HepG2 (cell line): ENCODE measurements at regions not wholly inside any gene's neighbourhood (a gene's known extent, or its start where the extent isn't known, plus 50 kb on each side); places are given as distances from the start of the nearest gene placed in this dataset.

Experiments used
- ATAC-seq: fragments of 200-7000 bp; cut with Tn5 transposase; 3 replicates; pipeline ENCODE4 v1.9.1; 2020; ENCODE audit warnings: mild to moderate bottlenecking, moderate library complexity
- BruUV-seq: library from RNA; stranded (reverse); fragments of 400-500 nt; replicated peaks from 2 replicates; lab custom pipeline; 2021; lab: Mats Ljungman, UMichigan
- CTCF ChIA-PET: fragments of 300-600 bp; formaldehyde crosslinking; extraction: SDS; loops from one replicate; lab custom pipeline; 2021; ENCODE audit warnings: low total read pairs, inconsistent platforms, low intra/inter-chr PET ratio; lab: Yijun Ruan, JAX
- POLR2A ChIA-PET: fragments of 350-600 bp; sonication (Branson Sonifier 250); formaldehyde crosslinking; loops from one replicate; lab custom pipeline; 2020; ENCODE audit warnings: antibody characterized with exemption, inconsistent platforms; lab: Yijun Ruan, JAX
- DNase-seq: peaks from one replicate; pipeline ENCODE4 v3.0.0-alpha.2; 2015; ENCODE audit warnings: low spot score
- FAIRE-seq: peaks from 3 replicates; lab custom pipeline; 2011; peaks lifted over from hg19 to GRCh38; lab: Jason Lieb, UNC
- H2AFZ ChIP-seq: one replicate; pipeline ENCODE4 v1.6.1; 2011; ENCODE audit warnings: low read length, inconsistent platforms
- H3K27ac ChIP-seq: fragments of 300-600 bp; 3 replicates; pipeline ENCODE4 v1.8.0; 2011; ENCODE audit warnings: mixed run types, mild to moderate bottlenecking, mixed read lengths, low read length, inconsistent platforms; ENCODE audit not compliant: insufficient read depth; ENCODE audit errors: extremely low read length
- H3K27me3 ChIP-seq, 2 experiments: fragments of 200-600 bp in 1 of 2; 2 replicates in 1 of 2; 3 replicates in 1 of 2; pipeline versions ENCODE4 v1.6.0 to v1.8.0; 2011; ENCODE audit warnings: low read length in 2 of 2, mild to moderate bottlenecking in 2 of 2, moderate library complexity in 2 of 2, inconsistent platforms in 1 of 2; ENCODE audit not compliant: insufficient read depth in 2 of 2, control insufficient read depth in 1 of 2
- H3K36me3 ChIP-seq, 2 experiments: fragments of 200-600 bp in 1 of 2; replicated peaks in 1 of 2; 2 replicates in 1 of 2; 3 replicates in 1 of 2; pipeline versions ENCODE4 v1.5.1 to v1.8.0; 2011; ENCODE audit warnings: low read length in 2 of 2, inconsistent platforms in 1 of 2; ENCODE audit not compliant: insufficient read depth in 2 of 2, control insufficient read depth in 1 of 2
- H3K4me1 ChIP-seq: 2 replicates; pipeline ENCODE4 v1.5.1; 2012; ENCODE audit warnings: low read length, inconsistent platforms; ENCODE audit not compliant: insufficient read depth
- H3K4me2 ChIP-seq: 2 replicates; pipeline ENCODE4 v1.6.0; 2011; ENCODE audit warnings: low read depth, low read length, inconsistent platforms
- H3K4me3 ChIP-seq, 3 experiments: fragments of 200-600 bp in 1 of 3; sonication (generic), shearing (Covaris generic) in 1 of 3; replicated peaks in 1 of 3; 2 replicates each; pipeline ENCODE4 v1.5.1; 2011 to 2016; ENCODE audit warnings: low read length in 3 of 3, inconsistent platforms in 2 of 3, low read depth in 2 of 3, mild to moderate bottlenecking in 2 of 3, control low read depth in 1 of 3, mixed read lengths in 1 of 3; ENCODE audit not compliant: insufficient read depth in 1 of 3
- H3K79me2 ChIP-seq: one replicate; pipeline ENCODE4 v1.6.1; 2011; ENCODE audit warnings: low read length, inconsistent platforms; ENCODE audit not compliant: insufficient read depth
- H3K9ac ChIP-seq: 2 replicates; pipeline ENCODE4 v1.6.0; 2011; ENCODE audit warnings: mild to moderate bottlenecking, low read depth, low read length, inconsistent platforms; ENCODE audit not compliant: insufficient read depth
- H3K9me3 ChIP-seq: 2 replicates; pipeline ENCODE4 v1.5.1; 2012; ENCODE audit warnings: mild to moderate bottlenecking, low read length
- H4K20me1 ChIP-seq: 2 replicates; pipeline ENCODE4 v1.6.0; 2011; ENCODE audit warnings: inconsistent platforms, mild to moderate bottlenecking, low read length, moderate library complexity; ENCODE audit not compliant: insufficient read depth
- GATAD1 ChIP-seq: IDR thresholded peaks from 2 replicates; pipeline ENCODE4 v1.6.1; 2016; ENCODE audit warnings: missing genetic modification reagents, missing compliant biosample characterization
- MAFF ChIP-seq: IDR thresholded peaks from 2 replicates; pipeline ENCODE4 v1.6.1; 2011; ENCODE audit warnings: low read depth, low read length, improper control_type of control experiment
- ZFP36L1 ChIP-seq: sonication (generic); formaldehyde crosslinking; IDR thresholded peaks from 2 replicates; pipeline ENCODE4 v1.8.0; 2022; ENCODE audit warnings: mild to moderate bottlenecking, missing genetic modification reagents, moderate library complexity
- ZNF543 ChIP-seq: sonication (generic); formaldehyde crosslinking; IDR thresholded peaks from 2 replicates; pipeline ENCODE4 v1.4.0; 2020; ENCODE audit warnings: mild to moderate bottlenecking, missing genetic modification reagents
- WGBS: methylation state at CpG from one replicate; pipeline ENCODE4 v1.1.6; 2017; ENCODE audit warnings: low lambda C conversion rate; 5-methylcytosine and 5-hydroxymethylcytosine counted together
- in situ Hi-C: cut with HindIII; loops from 2 replicates; pipeline ENCODE4 v1.10.0; 2017; ENCODE audit warnings: low pct_unique_long_range_greater_than_20kb; ENCODE audit not compliant: extremely low pct_ligation_motif_present
- intact Hi-C: fragments of 100-400 bp; cut with micrococcal nuclease; formaldehyde crosslinking; loops from one replicate; pipeline ENCODE4 v1.10.0; 2022; ENCODE audit not compliant: unreplicated experiment
- TF ChIP-seq, protein P1 (sequence below): sonication (generic); formaldehyde crosslinking; IDR thresholded peaks from 2 replicates; pipeline ENCODE4 v1.4.0; 2020; ENCODE audit warnings: missing genetic modification reagents, mild to moderate bottlenecking, borderline replicate concordance
- TF ChIP-seq, protein P2 (sequence below), 2 experiments: sonication (generic) in 1 of 2; formaldehyde crosslinking in 1 of 2; IDR thresholded peaks; 2 replicates each; pipeline versions ENCODE4 v1.6.1 to v1.9.0; 2014 to 2022; ENCODE audit warnings: antibody characterized with exemption in 1 of 2, borderline replicate concordance in 1 of 2, inconsistent platforms in 1 of 2, low read depth in 1 of 2, missing genetic modification reagents in 1 of 2
- TF ChIP-seq, protein P3 (sequence below): IDR thresholded peaks from 2 replicates; pipeline ENCODE4 v1.4.0; 2020; ENCODE audit warnings: mild to moderate bottlenecking, missing genetic modification reagents

DNA sequence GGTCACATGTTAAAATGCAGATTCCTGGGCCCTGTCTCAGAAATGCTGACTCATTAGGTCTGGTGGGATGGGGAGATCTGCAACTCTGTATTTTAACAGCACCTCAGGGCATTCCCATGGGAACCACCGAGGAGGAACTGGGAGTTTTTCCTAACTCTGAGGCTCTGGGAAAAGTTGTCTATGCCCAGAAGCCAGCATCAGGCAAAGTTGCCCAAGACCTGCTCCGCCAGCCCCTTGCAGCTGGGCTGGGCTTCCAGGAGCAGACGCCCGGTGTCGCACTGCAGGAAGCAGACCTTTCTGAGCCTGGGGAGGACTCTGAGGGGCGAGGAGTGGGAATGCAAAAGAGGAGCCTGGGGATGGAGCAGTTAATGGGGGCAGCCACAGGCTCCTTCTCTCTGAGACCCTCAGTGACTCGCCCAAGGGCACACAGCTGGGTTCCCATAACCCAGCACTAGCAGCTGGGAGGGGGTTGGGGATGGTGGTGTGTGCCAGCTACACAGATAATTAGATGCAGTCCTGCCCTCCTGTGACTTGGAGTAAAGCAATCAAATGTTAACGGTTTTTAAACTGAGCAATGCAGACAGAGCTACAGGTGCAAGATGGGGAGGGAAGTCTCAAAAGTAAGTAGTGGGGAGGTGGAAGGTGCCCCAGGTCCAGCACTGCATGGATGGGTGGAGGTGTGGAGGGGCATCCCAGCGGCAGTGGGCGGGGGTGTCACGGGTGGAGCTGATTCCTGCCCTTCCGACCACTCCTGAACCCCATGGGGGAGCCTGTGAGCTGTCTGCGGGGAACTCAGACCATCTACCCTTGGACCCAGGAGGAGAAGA, 100.4 kb downstream of the LSM3 start:
- Histone ChIP-seq H2AFZ (no peak overlapping the region), H3K27me3 (peaks cover 2 to 12% of the 10 kb centered on the region in 2 experiments; a peak in 3 of 5 replicates), H4K20me1 (no peaks in the 10 kb centered on the region), H3K4me2 (no peak overlapping the region), H3K36me3 (no peaks in the 10 kb centered on the region), H3K4me3 (no peak overlapping the region), H3K9me3 (no peaks in the 10 kb centered on the region), H3K4me1 (no peaks in the 10 kb centered on the region), H3K79me2 (no peaks in the 10 kb centered on the region), H3K9ac (no peak overlapping the region), H3K27ac (no peak overlapping the region)
- no TSS peak for BruUV-seq
- DNase-seq, result no peak
- ChIA-PET CTCF (no interaction called here), POLR2A (no interaction called here)
- in situ Hi-C loops, result no loop called here
- ATAC-seq, result no peak; the same call in 2 of the 3 replicates
- 2% methylated on average over 9 of the region's 13 CpGs for WGBS
- FAIRE-seq, result no peak
- intact Hi-C loops, result no loop called here
- TF ChIP-seq MAFF, result peak; percentile 75
- TF ChIP-seq, protein P1, sequence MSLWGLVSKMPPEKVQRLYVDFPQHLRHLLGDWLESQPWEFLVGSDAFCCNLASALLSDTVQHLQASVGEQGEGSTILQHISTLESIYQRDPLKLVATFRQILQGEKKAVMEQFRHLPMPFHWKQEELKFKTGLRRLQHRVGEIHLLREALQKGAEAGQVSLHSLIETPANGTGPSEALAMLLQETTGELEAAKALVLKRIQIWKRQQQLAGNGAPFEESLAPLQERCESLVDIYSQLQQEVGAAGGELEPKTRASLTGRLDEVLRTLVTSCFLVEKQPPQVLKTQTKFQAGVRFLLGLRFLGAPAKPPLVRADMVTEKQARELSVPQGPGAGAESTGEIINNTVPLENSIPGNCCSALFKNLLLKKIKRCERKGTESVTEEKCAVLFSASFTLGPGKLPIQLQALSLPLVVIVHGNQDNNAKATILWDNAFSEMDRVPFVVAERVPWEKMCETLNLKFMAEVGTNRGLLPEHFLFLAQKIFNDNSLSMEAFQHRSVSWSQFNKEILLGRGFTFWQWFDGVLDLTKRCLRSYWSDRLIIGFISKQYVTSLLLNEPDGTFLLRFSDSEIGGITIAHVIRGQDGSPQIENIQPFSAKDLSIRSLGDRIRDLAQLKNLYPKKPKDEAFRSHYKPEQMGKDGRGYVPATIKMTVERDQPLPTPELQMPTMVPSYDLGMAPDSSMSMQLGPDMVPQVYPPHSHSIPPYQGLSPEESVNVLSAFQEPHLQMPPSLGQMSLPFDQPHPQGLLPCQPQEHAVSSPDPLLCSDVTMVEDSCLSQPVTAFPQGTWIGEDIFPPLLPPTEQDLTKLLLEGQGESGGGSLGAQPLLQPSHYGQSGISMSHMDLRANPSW (CRISPR knock-in tag), result no peak
- TF ChIP-seq ZFP36L1 (CRISPR knock-in tag), result no peak
- TF ChIP-seq, protein P2, sequence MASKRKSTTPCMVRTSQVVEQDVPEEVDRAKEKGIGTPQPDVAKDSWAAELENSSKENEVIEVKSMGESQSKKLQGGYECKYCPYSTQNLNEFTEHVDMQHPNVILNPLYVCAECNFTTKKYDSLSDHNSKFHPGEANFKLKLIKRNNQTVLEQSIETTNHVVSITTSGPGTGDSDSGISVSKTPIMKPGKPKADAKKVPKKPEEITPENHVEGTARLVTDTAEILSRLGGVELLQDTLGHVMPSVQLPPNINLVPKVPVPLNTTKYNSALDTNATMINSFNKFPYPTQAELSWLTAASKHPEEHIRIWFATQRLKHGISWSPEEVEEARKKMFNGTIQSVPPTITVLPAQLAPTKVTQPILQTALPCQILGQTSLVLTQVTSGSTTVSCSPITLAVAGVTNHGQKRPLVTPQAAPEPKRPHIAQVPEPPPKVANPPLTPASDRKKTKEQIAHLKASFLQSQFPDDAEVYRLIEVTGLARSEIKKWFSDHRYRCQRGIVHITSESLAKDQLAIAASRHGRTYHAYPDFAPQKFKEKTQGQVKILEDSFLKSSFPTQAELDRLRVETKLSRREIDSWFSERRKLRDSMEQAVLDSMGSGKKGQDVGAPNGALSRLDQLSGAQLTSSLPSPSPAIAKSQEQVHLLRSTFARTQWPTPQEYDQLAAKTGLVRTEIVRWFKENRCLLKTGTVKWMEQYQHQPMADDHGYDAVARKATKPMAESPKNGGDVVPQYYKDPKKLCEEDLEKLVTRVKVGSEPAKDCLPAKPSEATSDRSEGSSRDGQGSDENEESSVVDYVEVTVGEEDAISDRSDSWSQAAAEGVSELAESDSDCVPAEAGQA (IDR thresholded peaks at IDR 0.05; ENCODE audit: low read depth), result no peak
- TF ChIP-seq, protein P2 (CRISPR knock-in tag; IDR thresholded peaks at IDR 0.05; ENCODE audit: borderline replicate concordance), result no peak
- TF ChIP-seq, protein P3, sequence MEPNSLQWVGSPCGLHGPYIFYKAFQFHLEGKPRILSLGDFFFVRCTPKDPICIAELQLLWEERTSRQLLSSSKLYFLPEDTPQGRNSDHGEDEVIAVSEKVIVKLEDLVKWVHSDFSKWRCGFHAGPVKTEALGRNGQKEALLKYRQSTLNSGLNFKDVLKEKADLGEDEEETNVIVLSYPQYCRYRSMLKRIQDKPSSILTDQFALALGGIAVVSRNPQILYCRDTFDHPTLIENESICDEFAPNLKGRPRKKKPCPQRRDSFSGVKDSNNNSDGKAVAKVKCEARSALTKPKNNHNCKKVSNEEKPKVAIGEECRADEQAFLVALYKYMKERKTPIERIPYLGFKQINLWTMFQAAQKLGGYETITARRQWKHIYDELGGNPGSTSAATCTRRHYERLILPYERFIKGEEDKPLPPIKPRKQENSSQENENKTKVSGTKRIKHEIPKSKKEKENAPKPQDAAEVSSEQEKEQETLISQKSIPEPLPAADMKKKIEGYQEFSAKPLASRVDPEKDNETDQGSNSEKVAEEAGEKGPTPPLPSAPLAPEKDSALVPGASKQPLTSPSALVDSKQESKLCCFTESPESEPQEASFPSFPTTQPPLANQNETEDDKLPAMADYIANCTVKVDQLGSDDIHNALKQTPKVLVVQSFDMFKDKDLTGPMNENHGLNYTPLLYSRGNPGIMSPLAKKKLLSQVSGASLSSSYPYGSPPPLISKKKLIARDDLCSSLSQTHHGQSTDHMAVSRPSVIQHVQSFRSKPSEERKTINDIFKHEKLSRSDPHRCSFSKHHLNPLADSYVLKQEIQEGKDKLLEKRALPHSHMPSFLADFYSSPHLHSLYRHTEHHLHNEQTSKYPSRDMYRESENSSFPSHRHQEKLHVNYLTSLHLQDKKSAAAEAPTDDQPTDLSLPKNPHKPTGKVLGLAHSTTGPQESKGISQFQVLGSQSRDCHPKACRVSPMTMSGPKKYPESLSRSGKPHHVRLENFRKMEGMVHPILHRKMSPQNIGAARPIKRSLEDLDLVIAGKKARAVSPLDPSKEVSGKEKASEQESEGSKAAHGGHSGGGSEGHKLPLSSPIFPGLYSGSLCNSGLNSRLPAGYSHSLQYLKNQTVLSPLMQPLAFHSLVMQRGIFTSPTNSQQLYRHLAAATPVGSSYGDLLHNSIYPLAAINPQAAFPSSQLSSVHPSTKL (CRISPR knock-in tag), result no peak
- no peak for TF ChIP-seq ZNF543 (CRISPR knock-in tag)
- TF ChIP-seq GATAD1 (CRISPR knock-in tag), result no peak
